ENCODE measurements at regions not wholly inside any gene's neighbourhood (a gene's known extent, or its start where the extent isn't known, plus 50 kb on each side); places are given as distances from the start of the nearest gene placed in this dataset.

- Histone ChIP-seq H3K36me3 (ENCODE audit: control insufficient read depth, insufficient read depth, low read length) (no peaks in the 10 kb centered on the region), H4K91ac (ENCODE audit: insufficient read depth, low read depth, low read length) (no peak overlapping the region), H2BK120ac (ENCODE audit: low read depth, low read length) (no peak overlapping the region), H2BK5ac (ENCODE audit: low read depth, low read length, poor library complexity, severe bottlenecking) (no peak overlapping the region), H3K18ac (ENCODE audit: low read depth, low read length) (no peak overlapping the region), H4K8ac (ENCODE audit: low read depth in 2 of 2, low read length in 2 of 2) (no peak overlapping the region), H3K9me1 (ENCODE audit: insufficient read depth, low read length) (no peaks in the 10 kb centered on the region), H3K23ac (ENCODE audit: low read depth, low read length) (no peak overlapping the region), H3K79me1 (ENCODE audit: low read depth in 1 of 2, low read length in 2 of 2) (no peaks in the 10 kb centered on the region), H2BK15ac (ENCODE audit: low read depth, low read length) (no peak overlapping the region), H4K20me1 (ENCODE audit: insufficient read depth, low read length) (no peaks in the 10 kb centered on the region), H2BK20ac (ENCODE audit: low read depth, low read length) (no peak overlapping the region), H3K27ac (ENCODE audit: insufficient read depth, low read length) (no peak overlapping the region), H2AFZ (replicated peaks; ENCODE audit: low read length, poor library complexity) (no peak overlapping the region), H3K4ac (ENCODE audit: low read depth, low read length) (no peak overlapping the region), H3K56ac (ENCODE audit: extremely low read depth, insufficient read depth, low read length) (no peak overlapping the region), H3K27me3 (ENCODE audit: control insufficient read depth, insufficient read depth, low read length) (no peaks in the 10 kb centered on the region), H2AK5ac (ENCODE audit: low read depth, low read length) (no peak overlapping the region), H3K4me2 (ENCODE audit: low read depth, low read length) (no peak overlapping the region), H4K5ac (ENCODE audit: low read depth, low read length) (no peak overlapping the region), H2AK9ac (replicated peaks; ENCODE audit: low read depth, low read length, poor library complexity) (no peak overlapping the region), H3K4me3 (ENCODE audit: insufficient read depth, low read depth, low read length) (no peak overlapping the region), H3K14ac (replicated peaks; ENCODE audit: low read depth, low read length) (no peak overlapping the region), H3K9ac (ENCODE audit: low read depth, low read length) (no peak overlapping the region), H3K9me3 (ENCODE audit: control insufficient read depth, insufficient read depth, low read length) (no peaks in the 10 kb centered on the region), H3K4me1 (ENCODE audit: control insufficient read depth, insufficient read depth, low read length) (no peaks in the 10 kb centered on the region)
- DNase-seq (no peak), ATAC-seq (ENCODE audit: low read depth) (no peak)
- no peak for TF ChIP-seq FOS (IDR thresholded peaks at IDR 0.05; ENCODE audit: low read depth, low read length)
- CTCF ChIA-PET: no interaction called here
- POLR2A ChIA-PET (ENCODE audit: unreplicated experiment): no interaction called here
- intact Hi-C loops (cut with micrococcal nuclease): no loop called here
- in situ Hi-C loops (cut with MboI; ENCODE audit: low sequenced_read_pairs): no loop called here
- dilution Hi-C loops (cut with HindIII; ENCODE audit: low sequenced_read_pairs, unreplicated experiment): no loop called here
- no TSS peak for BruUV-seq (replicated peaks)
- no CpG with 5 or more reads among the region's 5 CpGs for WGBS, 2 experiments (ENCODE audit: extremely low coverage in 2 of 2, insufficient read length in 1 of 2)
Measured at GRCh38 chr13:94896719-94897317, 184.5 kb upstream of the SOX21 start.
